Fibroblast of villous mesenchyme (primary cell): ENCODE measurements at regions not wholly inside any gene's neighbourhood (a gene's known extent, or its start where the extent isn't known, plus 50 kb on each side); places are given as distances from the start of the nearest gene placed in this dataset.

Experiments used
- DNase-seq: peaks from one replicate; pipeline ENCODE4 v3.0.0-alpha.2; 2010; ENCODE audit warnings: low read depth
- H3K4me3 ChIP-seq: 2 replicates; pipeline ENCODE4 v1.5.1; 2011; ENCODE audit warnings: low read depth, mild to moderate bottlenecking, low read length
- TF ChIP-seq, protein P1 (sequence below): IDR thresholded peaks from 2 replicates; pipeline ENCODE4 v1.5.1; 2012; ENCODE audit warnings: low read depth, mild to moderate bottlenecking, low read length; ENCODE audit not compliant: insufficient read depth

DNA sequence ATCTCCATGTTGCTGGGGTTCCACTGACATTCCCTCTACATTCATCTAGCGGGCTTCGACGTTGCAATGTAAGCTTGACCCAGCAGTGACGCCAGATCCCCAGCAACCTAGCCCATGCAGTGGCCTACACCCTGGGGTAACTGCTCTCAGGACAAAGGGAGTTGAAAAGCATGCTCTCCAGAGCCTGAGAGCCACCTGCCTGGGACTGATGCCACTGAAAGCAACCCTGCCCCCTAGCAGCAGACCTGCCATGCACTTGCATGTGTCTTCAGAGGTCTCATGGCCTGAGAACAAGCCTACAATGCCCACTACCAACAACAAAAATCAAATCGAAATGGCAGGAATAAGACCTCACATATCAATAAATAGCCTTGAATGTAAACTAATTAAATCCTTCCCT, 330.3 kb downstream of the TRIM36 start:
- DNase-seq: no peak
- no peak overlapping the region for H3K4me3 ChIP-seq
- TF ChIP-seq, protein P1, sequence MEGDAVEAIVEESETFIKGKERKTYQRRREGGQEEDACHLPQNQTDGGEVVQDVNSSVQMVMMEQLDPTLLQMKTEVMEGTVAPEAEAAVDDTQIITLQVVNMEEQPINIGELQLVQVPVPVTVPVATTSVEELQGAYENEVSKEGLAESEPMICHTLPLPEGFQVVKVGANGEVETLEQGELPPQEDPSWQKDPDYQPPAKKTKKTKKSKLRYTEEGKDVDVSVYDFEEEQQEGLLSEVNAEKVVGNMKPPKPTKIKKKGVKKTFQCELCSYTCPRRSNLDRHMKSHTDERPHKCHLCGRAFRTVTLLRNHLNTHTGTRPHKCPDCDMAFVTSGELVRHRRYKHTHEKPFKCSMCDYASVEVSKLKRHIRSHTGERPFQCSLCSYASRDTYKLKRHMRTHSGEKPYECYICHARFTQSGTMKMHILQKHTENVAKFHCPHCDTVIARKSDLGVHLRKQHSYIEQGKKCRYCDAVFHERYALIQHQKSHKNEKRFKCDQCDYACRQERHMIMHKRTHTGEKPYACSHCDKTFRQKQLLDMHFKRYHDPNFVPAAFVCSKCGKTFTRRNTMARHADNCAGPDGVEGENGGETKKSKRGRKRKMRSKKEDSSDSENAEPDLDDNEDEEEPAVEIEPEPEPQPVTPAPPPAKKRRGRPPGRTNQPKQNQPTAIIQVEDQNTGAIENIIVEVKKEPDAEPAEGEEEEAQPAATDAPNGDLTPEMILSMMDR: no peak

DNA sequence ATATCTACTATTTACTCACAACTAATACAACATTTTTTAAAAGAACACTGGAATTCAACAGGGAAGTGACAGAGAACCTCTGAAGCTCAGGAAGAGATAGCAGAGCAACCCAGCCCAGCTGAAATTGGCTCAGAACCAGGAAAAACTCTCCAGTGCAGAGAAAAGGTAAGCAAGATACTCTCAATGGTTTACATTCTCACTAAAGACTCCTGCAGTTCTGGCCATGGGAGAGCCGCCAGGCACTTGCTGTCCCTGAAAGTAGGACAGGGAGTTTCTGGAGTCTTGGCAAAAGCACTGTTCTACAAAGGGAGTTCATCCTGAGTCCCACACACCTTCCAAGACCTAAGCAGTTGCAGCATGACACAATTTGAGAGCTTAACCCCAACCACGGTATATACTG, 330.8 kb downstream of the TRIM36 start:
- no peak overlapping the region for H3K4me3 ChIP-seq
- DNase-seq: no peak
- TF ChIP-seq, protein P1: no peak

GRCh38 chr5:114830114-114830513, 339.6 kb downstream of the TRIM36 start:
- TF ChIP-seq, protein P1: no peak
- no peak for DNase-seq

DNA sequence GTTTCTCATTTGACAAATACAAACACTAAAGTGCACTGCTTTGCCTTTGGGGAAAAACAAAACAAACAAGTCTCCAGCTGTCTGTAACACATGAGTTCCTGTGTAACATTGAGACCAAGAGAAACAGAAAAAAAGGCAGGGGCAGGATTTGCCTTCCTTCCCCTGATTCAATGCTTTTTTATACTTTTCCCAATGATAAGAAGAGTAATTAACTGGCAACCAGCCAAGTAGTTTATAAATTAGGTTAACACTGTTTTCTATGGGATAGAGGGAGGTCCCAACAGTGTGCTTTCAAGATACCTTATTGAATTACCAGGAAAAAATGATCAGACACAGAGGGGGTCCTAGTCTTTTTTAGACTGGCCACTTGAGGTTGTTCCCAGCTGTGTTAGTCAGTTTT, 346.8 kb downstream of the TRIM36 start:
- TF ChIP-seq, protein P1: no peak
- no peak overlapping the region for H3K4me3 ChIP-seq
- DNase-seq: no peak

More at GRCh38 chr5:114830114-114830513, 339.6 kb downstream of the TRIM36 start:
- no peak overlapping the region for H3K4me3 ChIP-seq

DNA sequence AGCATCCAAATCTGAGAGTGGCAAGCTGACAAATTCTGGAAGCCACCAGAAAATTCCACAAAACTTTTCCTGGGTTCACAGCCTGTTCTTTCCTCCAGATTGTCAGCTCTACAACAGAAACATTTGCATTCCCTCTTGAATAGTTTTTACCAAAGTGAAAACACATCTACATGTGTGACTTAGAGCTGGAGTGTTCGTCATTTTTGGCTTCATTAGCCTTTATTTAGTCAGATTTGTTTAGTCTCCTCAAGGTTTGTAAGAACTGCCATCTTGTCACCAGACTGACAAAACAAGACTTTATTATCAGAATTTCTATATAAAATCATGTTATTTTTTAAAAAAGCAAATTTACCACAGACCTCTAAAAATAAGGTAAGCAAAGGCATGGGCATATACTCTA, 347.3 kb downstream of the TRIM36 start:
- no peak for DNase-seq
- H3K4me3 ChIP-seq: no peak overlapping the region
- TF ChIP-seq, protein P1: no peak

DNA sequence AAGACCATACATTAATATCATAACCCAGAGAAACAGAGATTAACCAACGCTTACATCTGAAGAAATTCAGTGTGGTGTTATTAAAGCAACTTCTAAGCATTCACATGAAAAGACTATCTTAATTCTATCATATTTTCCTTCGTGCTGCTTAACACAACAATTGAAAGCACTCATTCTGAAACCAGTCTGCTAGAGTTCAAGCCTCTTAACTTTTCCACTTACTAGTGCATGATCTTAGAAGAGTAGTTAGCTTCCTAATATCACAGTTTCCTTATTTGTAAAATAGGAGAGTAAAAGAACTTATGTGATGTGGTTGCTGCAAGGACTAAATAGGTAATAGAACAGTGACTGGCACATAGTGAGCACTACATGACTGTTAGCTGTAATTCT, 379.3 kb downstream of the TRIM36 start:
- no peak for DNase-seq
- no peak overlapping the region for H3K4me3 ChIP-seq
- TF ChIP-seq, protein P1: no peak

GRCh38 chr5:114789773-114790402, 379.8 kb downstream of the TRIM36 start:
- H3K4me3 ChIP-seq: no peak overlapping the region
- TF ChIP-seq, protein P1: peak; percentile 51
- peak; percentile 52 for DNase-seq
